Inflammatory macrophage (primary cell): ENCODE measurements at regions not wholly inside any gene's neighbourhood (a gene's known extent, or its start where the extent isn't known, plus 50 kb on each side); places are given as distances from the start of the nearest gene placed in this dataset.

Experiments used
- DNase-seq, 2 donors: peaks; one replicate each; pipeline ENCODE4 v3.0.0-alpha.2; 2020 to 2022

DNA sequence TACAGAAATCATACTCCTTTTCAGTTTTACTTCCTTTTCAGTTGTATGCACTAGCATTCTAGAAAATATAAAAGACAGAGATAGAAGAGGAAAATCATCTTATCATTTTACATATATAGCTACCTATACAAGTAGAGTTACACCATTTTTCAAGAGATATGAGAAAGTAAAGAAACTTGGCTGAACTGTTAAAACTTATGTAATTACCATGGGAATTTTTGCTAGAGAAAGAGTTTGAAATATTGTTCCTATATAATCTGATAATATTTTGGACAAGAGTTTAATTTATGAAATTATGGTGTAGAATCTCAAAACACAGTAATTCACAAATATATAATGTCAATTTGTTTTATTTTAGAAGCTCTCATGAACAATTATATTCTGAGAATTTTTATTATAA lies 180.8 kb downstream of the PLPPR4 start:
- no peak for DNase-seq

DNA sequence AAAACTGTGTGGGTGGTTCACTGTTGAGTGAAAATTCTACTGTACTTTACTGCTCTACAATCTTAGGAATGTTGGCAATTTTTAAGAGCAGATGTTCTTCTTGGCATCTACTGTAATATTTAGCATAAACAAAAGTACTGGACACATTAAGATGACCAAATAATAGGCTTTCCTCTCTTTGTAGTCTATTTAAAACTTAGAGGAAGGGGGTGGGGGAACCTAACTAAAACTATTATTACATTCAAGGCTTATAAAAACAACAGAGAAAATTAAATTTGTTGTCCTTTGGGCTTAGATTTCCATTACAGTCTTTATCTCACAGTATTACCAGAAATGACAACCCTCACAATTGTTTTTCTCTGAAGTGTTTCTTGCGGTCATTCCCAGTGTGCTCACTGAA lies 181.2 kb downstream of the PLPPR4 start:
- no peak for DNase-seq

DNA sequence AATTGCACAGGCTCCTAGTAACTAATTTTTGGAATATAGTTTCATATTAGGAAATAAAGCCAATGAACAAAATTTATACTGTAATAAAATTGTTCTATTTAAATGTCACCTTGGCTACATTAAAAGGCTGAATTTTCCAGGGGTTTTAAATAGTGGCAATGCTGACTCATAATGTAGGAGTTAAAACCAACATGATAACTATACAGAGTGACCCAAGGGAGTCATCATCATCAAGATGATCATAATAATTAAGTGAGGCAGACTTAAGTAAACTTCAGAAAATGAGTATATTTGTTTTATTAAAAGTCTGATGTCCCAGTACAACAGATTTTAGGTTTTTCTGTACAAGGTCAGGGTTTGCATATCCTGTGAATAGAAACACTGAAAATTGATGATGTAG lies 183.4 kb downstream of the PLPPR4 start:
- DNase-seq, result no peak

DNA sequence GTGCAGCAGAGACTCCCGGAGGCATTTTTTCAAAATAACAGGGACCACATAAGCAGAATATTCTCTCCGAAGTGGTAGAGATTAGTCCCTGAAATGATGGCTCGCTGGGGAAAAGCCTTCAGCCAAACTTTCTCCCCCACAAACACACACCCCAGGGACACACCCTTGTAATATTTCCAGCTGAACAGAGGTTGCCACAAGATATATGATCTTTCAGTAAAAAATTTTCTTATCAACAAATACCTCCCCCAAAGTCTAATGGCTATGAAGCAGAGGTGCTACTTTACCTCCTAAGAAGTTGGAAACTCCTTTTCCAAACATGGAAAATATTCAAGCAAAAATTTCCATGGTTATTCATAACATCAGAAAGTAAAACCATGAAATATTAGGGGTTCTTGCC lies 190.2 kb upstream of the PALMD start:
- DNase-seq, result no peak

DNA sequence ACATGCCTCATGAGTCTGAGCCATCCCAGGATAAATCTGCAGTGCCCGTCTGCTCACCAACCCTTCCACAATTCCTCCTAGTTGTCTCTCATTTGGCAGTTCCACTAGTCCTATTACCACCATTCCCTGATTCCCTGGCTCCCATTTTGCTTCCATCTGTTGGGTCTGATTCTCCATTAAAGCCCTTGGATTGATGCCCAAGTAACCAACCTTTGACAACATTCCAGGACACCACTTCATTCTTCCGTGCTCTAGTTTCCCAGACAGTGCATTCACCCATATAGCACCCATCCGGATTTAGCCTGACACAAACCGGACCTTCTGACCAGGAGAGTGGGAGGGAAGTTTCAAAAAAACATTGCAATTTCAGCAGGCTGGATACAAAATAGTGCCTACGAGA lies 189.4 kb upstream of the PALMD start:
- DNase-seq, result no peak

DNA sequence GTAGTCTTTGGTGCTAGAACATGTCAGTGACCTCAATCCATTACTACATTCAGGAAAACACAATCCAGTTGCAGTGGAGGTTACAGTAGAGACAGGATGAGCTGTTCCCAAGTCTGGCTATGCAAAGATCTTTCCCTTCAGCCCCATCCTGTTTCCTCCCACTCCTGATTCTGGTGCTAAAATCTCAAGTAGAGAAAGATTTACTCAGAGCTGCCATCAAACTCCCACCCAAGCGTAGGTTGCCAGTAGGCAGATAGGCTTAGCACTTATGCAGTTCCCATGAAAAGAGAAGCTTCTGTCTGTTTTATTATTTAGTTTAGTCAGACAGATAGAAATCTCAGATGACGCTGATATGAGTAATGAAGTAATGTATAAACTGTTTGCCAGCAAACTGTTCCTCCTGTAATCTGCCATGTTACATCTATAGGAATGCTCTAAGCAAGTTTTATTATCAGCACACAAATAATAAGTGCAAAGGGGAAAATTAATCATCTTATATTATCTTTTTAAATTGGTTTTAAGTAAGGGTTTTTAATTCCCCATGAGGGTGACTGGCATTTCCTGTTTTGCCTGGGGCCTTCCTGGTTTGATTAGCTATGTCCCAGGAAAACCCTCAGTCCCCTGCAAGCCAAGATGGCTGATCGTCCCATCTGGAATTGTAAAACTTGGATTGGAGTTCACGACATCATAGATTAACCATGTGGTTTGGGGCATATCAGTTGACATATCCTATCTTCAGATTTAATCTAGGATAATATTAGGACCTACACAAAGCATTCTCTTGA lies 188.3 kb upstream of the PALMD start:
- no peak for DNase-seq

DNA sequence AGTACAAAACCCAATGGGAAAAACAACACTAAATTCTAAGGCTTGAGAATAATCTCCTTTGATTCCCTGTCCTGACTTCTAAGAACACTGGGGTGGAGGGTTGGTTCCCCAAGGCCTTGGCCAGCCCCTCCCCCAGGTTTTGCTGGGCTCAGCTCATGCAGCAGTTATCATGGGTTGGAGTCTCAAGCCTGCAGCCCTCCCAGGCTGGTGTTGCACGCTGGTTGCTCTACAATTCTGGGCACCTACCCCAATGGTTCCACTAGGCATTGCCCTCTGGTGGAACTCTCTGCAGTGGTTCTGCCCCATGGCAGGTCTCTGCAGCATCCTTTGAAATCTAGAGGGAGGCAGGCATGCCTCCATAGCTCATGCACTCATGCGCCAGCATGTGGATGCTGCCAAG lies 184.4 kb upstream of the PALMD start:
- DNase-seq, result no peak

DNA sequence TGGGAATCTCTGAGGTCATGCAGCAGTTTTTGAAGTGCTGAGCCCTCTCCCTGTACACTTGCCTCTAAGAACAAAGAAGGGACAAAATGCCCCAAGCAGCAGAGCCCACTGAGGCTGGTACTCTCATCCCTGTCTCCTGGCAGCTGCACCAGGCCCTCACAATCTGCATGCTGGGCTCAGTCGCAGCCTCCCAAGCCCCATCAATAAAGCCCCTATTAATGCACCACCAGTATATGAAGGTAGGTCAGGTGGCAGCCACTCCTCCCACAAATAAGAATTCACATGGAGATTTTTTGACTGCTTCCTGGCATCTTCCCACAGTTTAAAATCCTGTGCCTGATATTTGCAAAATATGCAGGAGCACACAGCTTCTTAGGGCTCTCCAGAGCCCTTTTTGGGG lies 181.2 kb upstream of the PALMD start:
- no peak for DNase-seq

DNA sequence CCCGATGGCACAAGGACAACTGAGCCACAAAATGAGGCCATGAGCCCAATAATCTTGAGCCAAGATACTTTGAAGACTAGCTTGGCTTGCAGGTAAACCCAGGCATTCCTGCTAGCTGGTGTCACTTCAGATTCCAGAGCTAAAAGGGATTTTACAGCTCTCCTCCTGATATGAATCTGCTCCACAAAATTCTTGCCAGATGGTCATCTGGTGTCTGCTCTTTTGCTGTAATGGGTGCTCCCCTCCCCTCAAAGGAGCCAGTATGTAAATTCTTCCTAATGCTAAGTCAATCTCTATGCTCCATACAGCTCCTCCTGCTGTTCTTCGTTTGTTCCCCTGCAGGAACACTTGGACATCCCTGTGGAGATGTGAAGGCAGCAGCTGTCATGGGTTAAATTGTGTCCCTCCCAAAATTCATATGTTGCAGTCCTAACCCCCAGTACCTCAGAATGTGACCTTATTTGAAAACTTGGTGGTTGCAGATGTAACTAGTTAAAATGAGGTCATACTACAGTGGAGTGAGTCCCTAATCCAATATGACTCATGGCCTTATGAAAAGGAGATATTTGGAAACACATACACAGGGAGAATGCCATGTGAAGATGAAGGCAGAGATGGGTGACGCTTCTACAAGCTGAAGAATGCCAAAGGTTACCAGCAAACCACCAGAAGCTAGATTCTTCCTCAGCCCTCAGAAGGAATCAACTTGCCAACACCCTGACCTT lies 180.6 kb upstream of the PALMD start:
- peak in 1 of 2 donors; percentile 1 for DNase-seq

DNA sequence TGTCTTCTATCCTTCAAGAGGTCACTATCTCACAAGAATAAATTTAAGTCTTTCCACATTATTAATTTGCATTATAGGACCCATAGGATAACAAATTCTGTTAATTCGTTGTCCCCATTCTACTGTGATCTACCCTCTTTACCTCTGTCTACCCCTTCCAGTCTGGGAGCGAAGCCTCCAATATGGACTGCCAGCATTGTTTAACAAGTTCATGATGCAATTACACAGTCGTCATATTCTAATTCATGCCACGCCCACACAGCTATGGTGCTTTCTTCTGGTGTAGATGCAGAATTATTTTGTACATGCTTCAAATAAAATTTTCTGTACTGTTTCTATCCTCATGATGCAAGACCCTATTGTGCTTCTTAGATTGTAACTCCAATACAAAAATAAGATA lies 178.3 kb upstream of the PALMD start:
- no peak for DNase-seq

DNA sequence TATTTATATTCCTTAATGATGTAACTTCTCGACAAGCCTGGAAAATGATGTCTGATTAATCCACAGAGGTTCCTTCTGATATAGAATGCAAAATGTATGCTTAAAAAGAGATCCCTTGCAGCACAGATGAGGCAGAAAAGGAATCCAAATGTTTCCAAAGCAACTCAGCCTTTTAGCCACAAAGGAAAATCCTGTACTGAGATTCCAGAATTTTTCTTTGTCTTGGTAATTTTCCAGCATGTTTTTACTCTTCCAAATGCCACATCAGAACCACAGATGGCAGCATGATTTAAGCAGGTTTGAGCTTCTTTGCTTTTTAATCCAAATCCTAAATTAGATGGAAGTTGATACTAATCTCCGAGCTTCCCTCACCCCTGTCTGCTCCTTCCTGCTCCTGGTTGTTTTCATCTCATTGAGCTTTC lies 176.4 kb upstream of the PALMD start:
- DNase-seq, result no peak

DNA sequence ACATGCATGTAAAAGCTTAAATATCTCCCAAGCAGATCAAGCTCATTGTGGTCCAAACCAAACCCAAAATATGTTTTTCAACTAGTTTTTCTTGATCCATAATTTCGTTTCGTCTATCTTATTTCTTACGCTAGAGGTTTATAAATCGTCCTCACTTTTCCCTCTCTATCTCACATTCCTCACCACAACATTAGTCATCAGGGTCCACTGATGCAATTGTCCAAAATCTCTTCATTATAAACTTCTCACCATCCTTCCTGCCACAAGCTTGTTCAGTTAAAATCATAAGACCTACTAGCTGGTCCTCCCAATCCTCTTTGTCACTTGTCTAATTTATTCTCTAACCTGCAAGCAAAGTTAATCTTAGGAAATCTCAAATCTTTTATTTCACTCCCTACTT lies 173.0 kb upstream of the PALMD start:
- no peak for DNase-seq

DNA sequence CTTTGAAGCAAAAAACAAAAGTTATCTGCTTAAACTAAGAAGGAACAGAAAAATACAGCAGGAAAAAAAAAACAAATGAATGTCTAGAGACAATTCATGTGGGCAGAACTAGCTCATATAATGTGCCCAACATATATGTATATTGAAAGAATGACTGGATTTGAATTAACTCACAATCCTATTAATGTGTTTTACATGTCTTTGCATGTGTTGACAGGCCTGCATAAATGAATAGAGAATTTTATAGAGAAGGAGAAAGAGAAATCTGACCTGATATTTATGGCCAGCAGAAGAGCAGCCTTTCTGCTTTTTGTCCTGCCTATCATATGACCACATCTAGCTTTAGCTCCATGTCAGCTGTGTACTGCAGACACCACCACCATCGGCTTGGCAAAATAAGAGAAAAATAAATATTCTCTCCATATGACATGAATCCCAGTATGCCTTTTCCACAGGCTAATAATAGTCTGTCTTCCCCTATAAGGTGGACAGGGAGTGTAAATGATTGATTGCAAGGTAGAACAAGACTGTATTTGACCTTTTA lies 171.5 kb upstream of the PALMD start:
- DNase-seq, result no peak

DNA sequence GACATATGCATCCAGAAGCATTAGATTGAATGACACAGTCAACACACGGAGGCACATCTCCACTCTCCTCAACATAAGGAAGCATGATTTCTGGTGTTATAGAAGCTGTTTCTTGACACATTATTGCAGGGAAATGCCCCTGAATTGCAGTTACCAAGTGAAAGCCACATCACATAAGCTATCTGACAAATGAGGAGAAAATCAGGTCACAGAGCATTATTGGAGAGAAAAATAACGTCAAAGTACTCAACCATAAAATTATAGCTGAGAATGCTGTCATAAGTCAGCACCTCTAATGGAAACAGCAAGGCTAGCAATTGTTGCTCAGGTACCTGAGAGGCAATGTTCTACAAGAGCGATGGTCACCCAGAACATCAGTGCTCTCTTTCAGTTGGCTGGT lies 169.9 kb upstream of the PALMD start:
- DNase-seq, result no peak

DNA sequence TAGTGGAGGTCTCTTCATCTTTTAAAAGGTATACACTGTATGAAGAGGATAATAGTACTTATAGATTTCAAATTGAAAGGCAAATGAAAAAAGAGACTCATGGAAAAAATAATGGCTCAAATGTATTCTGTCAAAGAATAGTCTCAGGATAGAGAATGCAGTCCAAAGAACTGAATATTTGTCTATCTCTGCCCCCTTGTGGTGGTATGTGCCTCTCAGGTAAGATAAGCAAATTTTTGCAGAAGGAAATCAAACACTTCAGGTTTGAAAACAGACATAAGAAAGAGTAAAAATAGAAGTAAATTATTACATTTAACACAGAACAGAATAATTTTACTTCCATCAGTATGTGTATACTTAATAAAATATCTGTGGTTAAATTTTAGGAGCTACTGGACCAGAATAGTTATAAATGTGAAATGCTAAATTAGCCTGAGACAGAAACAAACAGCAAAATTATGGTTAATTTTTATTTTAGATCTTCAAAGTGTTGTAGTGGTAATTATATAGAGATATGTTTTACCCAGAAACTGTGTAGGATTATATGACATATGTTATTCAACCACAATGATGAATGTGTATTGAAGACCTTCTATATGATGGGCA lies 164.4 kb upstream of the PALMD start:
- DNase-seq, result peak; percentile 55 to 58

DNA sequence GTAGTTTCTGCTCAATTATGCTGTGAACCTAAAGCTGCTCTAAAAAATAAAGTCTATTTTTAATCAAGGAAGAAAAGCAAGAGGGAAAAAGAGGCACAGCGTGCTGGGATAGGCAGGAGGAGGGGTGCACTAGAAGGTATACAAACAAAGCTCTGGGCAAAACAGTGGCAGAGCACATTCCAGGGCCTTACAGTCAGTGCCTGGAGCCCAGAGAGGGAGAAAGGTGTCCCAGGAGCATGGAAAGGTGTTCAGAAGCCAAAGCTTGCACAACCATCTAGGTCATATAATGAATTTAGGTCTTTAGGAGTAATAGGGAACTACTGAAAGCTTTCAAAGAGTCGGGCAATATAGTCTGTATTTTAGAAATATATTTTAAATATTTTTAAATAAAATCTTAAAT lies 163.6 kb upstream of the PALMD start:
- no peak for DNase-seq

DNA sequence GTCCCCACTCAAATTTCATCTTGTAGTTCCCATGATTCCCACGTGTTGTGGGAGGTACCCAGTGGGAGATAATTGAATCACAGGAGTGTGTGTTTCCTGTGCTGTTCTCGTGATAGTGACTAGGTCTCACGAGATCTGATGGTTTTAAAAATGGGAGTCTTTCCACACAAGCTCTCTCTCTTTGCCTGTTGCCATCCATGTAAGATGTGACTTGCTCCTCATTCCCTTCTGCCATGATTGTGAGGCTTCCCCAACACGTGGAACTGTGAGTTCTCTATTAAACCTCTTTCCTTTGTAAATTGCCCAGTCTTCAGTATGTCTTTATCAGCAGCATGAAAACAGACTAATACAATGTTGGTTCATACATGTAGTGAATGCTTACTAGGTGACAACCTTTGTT lies 163.2 kb upstream of the PALMD start:
- DNase-seq, result no peak

DNA sequence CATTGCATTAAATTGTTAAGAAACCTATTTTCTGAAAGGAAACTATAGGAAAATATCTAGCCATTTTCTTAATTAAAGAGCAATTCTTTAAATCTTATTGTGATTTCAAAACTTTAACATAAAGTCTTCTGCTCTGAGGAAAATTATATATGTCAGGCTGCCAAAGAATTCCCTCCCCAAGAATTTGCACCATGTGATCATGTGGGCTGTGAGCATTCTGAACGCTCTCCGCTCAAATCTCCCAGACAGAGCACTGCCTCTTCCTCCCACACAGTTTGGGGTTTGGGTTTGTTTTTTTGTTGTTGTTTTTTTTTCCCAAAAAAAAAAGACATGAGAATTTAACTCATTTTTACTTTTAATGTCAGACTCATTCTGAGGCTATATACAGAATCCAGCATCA lies 155.9 kb upstream of the PALMD start:
- no peak for DNase-seq

DNA sequence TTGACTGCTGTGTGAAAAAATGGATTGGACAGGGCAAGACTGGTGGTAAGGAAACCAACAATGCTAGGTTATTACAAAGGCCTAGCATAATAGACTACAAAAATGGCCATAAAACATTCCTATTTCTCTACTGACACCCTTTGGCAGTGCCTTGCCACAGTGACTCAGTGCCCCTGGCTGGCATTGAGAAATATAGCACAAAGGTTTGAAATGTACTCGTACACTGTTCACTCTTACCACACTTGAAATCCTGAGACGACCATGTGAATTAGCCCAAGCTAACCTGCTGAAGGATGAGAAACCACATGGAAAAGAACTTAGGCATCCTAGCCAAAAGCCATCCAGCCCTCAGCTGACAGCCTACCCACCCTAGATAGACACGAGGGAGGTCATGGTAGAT lies 149.8 kb upstream of the PALMD start:
- no peak for DNase-seq

DNA sequence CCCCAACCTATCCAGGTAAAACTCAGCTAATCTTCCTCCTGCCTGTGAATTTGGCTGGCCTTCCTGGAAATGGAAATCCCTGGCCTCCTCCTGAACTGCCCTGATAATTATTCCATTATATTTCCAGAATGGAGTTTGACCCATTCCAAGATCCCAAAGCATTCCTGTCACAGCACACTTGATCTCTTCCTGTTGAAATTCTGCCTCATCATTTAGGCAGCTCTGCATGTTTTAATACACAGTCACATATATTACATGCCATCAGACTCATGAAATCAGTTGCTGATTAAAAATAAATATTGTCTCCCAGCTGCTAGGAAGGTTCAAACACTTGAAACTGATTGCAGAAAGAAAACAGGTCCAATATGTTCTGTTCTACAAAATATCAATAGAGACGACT lies 148.2 kb upstream of the PALMD start:
- DNase-seq, result no peak

DNA sequence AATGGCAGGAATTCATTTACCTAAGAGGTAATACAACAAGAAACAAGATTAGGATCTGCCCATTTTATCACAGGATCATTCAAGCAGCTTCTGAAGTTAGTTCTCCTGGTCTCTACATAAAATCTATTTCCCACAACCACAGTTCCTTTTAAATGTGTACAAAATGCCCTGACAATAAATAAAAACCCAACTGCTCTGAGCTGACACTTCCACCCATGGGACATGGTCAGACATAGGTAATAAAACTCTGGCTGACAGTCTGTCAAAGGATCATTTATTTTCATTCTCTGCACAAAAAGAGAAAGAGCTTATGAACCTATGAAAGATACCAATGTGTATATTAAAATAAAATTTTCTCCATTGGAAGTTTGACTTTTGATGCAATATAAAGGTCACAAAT lies 145.4 kb upstream of the PALMD start:
- DNase-seq, result no peak

DNA sequence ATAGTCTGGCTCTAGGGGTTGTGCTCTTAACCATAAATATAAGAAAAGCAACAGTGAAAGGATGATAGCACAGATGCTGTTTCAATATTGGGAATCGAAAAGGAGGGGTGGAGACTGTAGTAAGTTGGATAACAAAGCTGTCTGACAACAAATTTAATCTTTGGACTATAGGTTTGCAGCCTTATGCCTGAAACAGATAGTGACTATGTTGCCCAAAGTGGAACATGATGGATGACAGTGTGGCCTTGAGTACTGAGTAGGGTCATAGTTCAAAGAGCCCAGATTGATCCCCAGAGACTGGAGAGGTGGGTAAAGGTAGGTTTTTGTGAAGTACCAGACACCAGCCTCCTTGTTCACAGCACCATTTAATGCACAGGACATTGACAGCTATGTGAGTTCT lies 144.0 kb upstream of the PALMD start:
- no peak for DNase-seq

DNA sequence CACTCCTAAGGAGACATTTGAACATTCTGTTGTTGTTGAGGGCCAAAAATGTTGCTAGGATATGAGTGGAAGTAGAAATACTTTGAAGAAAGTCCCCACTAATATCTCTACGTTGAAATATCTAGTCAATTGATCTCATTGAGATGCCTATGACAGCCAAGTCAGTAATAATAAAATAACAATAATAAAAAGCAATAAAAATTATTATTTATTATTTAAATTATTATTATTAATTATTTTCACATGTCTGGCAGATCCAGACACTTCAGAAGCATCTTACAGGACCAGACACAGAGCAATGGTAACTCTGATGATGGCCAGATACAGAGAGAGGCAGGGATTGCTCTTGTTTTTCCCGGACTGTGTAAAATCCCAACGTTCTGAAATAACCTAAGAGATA lies 143.5 kb upstream of the PALMD start:
- DNase-seq, result no peak

DNA sequence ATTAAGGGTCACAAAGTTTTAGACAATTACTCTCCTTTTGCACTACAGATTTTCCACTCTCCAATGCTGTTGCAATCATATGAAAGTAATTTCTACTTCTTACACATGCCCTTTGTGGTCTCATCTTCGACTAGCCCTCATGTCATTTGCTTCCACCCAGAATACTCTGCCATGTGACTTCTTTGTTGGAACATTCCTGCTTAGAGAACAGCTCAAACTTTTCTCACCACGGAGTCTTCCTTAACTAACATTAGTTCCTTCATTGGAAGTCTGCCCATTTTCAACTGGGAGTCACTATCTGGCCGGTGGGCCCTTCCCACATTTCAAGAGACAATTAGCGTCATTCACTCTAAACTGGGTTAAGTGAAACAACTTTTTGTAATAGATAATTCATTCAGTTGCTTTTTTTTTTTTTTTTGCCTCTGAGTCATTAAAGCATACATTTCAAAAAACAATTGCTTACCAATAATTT lies 142.6 kb upstream of the PALMD start:
- DNase-seq, result no peak
